SK-N-SH (cell line): ENCODE measurements at regions not wholly inside any gene's neighbourhood (a gene's known extent, or its start where the extent isn't known, plus 50 kb on each side); places are given as distances from the start of the nearest gene placed in this dataset.

Experiments
- CTCF ChIA-PET: fragments of 300-600, 350-600 bp; formaldehyde crosslinking; extraction: SDS; loops from one replicate; lab custom pipeline; 2021; lab: Yijun Ruan, JAX
- POLR2A ChIA-PET: fragments of 350-600 bp; sonication (Branson Sonifier 250); formaldehyde crosslinking; extraction: SDS; loops from one replicate; lab custom pipeline; 2020; ENCODE audit warnings: antibody characterized with exemption, inconsistent platforms; lab: Yijun Ruan, JAX
- DNase-seq: peaks from one replicate; pipeline ENCODE4 v3.0.0; 2012
- H2AFZ ChIP-seq: fragments of 200-600 bp; sonication (generic); 2 replicates; pipeline ENCODE4 v1.8.1; 2016; ENCODE audit warnings: antibody characterized with exemption, mild to moderate bottlenecking, low read depth
- H3F3A ChIP-seq: fragments of 200-600 bp; sonication (generic); replicated peaks from 2 replicates; pipeline ENCODE3; 2016; ENCODE audit warnings: antibody characterized with exemption, mild to moderate bottlenecking; ENCODE audit not compliant: insufficient read depth
- H3K27ac ChIP-seq, 2 experiments: fragments of 200-500 bp in 1 of 2; fragments of 200-600 bp in 1 of 2; sonication (Bioruptor generic) in 1 of 2; sonication (generic), shearing (Covaris generic) in 1 of 2; 2 replicates each; pipeline versions ENCODE4 v1.5.1 to v1.6.1; 2014 to 2016; ENCODE audit warnings: low read depth in 2 of 2, inconsistent platforms in 1 of 2, low read length in 1 of 2, mild to moderate bottlenecking in 1 of 2, mixed read lengths in 1 of 2
- H3K27me3 ChIP-seq: fragments of 200-600 bp; sonication (generic), shearing (Covaris generic); 2 replicates; pipeline ENCODE4 v1.6.1; 2016; ENCODE audit warnings: mixed run types; ENCODE audit not compliant: insufficient read depth
- H3K36me3 ChIP-seq, 2 experiments: fragments of 200-500 bp in 1 of 2; fragments of 200-600 bp in 1 of 2; sonication (Bioruptor generic) in 1 of 2; sonication (generic) in 1 of 2; replicated peaks in 1 of 2; 2 replicates each; pipeline versions ENCODE3 to v1.5.1; 2014 to 2016; ENCODE audit warnings: low read length in 1 of 2, mild to moderate bottlenecking in 1 of 2; ENCODE audit not compliant: insufficient read depth in 2 of 2, control insufficient read depth in 1 of 2
- H3K4me1 ChIP-seq, 2 experiments: fragments of 200-500 bp in 1 of 2; fragments of 200-600 bp in 1 of 2; sonication (Bioruptor generic) in 1 of 2; sonication (generic), shearing (Covaris generic) in 1 of 2; 2 replicates each; pipeline versions ENCODE4 v1.5.1 to v1.6.1; 2014 to 2016; ENCODE audit warnings: low read depth in 1 of 2, low read length in 1 of 2, mixed run types in 1 of 2; ENCODE audit not compliant: insufficient read depth in 2 of 2, control insufficient read depth in 1 of 2
- H3K4me2 ChIP-seq: fragments of 200-600 bp; sonication (generic), shearing (Covaris generic); 2 replicates; pipeline ENCODE4 v1.6.1; 2017; ENCODE audit warnings: mixed run types
- H3K4me3 ChIP-seq, 2 experiments: fragments of 200-500 bp in 1 of 2; fragments of 200-600 bp in 1 of 2; sonication (Bioruptor generic) in 1 of 2; sonication (generic), shearing (Covaris generic) in 1 of 2; 2 replicates each; pipeline versions ENCODE4 v1.5.1 to v1.8.1; 2014 to 2016; ENCODE audit warnings: low read depth in 2 of 2, inconsistent platforms in 1 of 2, low read length in 1 of 2, mild to moderate bottlenecking in 1 of 2, mixed read lengths in 1 of 2, moderate library complexity in 1 of 2
- H3K79me2 ChIP-seq: fragments of 200-600 bp; sonication (generic); 2 replicates; pipeline ENCODE4 v1.8.1; 2017; ENCODE audit warnings: mild to moderate bottlenecking; ENCODE audit not compliant: insufficient read depth
- H3K9ac ChIP-seq: fragments of 200-600 bp; sonication (generic); 2 replicates; pipeline ENCODE4 v1.6.1; 2017; ENCODE audit warnings: mixed run types
- H3K9me2 ChIP-seq: fragments of 200-600 bp; sonication (generic); 2 replicates; pipeline ENCODE4 v1.6.1; 2017; ENCODE audit warnings: mixed run types
- H3K9me3 ChIP-seq: fragments of 200-600 bp; sonication (generic); 2 replicates; pipeline ENCODE4 v1.6.1; 2017; ENCODE audit warnings: mixed run types, mild to moderate bottlenecking, moderate library complexity
- H4K20me1 ChIP-seq: fragments of 200-600 bp; sonication (generic); 2 replicates; pipeline ENCODE4 v1.6.1; 2017; ENCODE audit warnings: mild to moderate bottlenecking, mixed run types; ENCODE audit not compliant: insufficient read depth
- ELF1 ChIP-seq: IDR thresholded peaks from 2 replicates; pipeline ENCODE4 v1.4.0; 2012
- EP300 ChIP-seq, 2 experiments: IDR thresholded peaks; 2 replicates each; pipeline versions ENCODE4 v1.4.0 to v1.6.1; 2012; ENCODE audit warnings: borderline replicate concordance in 1 of 2, low read depth in 1 of 2, low read length in 1 of 2
- FOXJ3 ChIP-seq: sonication (generic); formaldehyde crosslinking; IDR thresholded peaks from 2 replicates; pipeline ENCODE4 v1.5.1; 2020; ENCODE audit warnings: mild to moderate bottlenecking, missing genetic modification reagents
- FOXM1 ChIP-seq: IDR thresholded peaks from 2 replicates; pipeline ENCODE4 v1.4.0; 2012; ENCODE audit warnings: low read depth, mild to moderate bottlenecking
- IRF3 ChIP-seq: fragments of 150-350 bp; IDR thresholded peaks from 2 replicates; pipeline ENCODE4 v1.6.1; 2016; ENCODE audit warnings: mild to moderate bottlenecking, low read depth, low read length
- JUND ChIP-seq: IDR thresholded peaks from 2 replicates; pipeline ENCODE4 v1.4.0; 2012
- NRF1 ChIP-seq: IDR thresholded peaks from 2 replicates; pipeline ENCODE4 v1.6.1; 2012; ENCODE audit warnings: low read depth, mild to moderate bottlenecking, low read length
- PBX3 ChIP-seq: IDR thresholded peaks from 2 replicates; pipeline ENCODE4; 2012
- RCOR1 ChIP-seq: fragments of 150-350 bp; IDR thresholded peaks from 2 replicates; pipeline ENCODE4 v1.6.1; 2017; ENCODE audit warnings: antibody characterized with exemption, low read length
- REST ChIP-seq: IDR thresholded peaks from 2 replicates; pipeline ENCODE4 v1.6.1; 2012; ENCODE audit warnings: mild to moderate bottlenecking, low read depth, low read length, moderate library complexity
- RFX5 ChIP-seq: IDR thresholded peaks from 2 replicates; pipeline ENCODE4 v1.6.1; 2012; ENCODE audit warnings: mild to moderate bottlenecking, improper control_type of control experiment, low read length
- SIN3A ChIP-seq: IDR thresholded peaks from 2 replicates; pipeline ENCODE4 v1.6.1; 2012; ENCODE audit warnings: low read depth, mild to moderate bottlenecking, low read length, moderate library complexity, borderline replicate concordance
- SMC3 ChIP-seq: IDR thresholded peaks from 2 replicates; pipeline ENCODE4 v1.6.1; 2012; ENCODE audit warnings: low read depth, low read length, improper control_type of control experiment
- USF1 ChIP-seq: IDR thresholded peaks from 2 replicates; pipeline ENCODE4 v1.4.0; 2012; ENCODE audit warnings: low read depth, borderline replicate concordance
- USF2 ChIP-seq: fragments of 150-350 bp; IDR thresholded peaks from 2 replicates; pipeline ENCODE4 v1.6.1; 2017; ENCODE audit warnings: antibody characterized with exemption, low read length, low read depth, borderline replicate concordance
- YY1 ChIP-seq: IDR thresholded peaks from 2 replicates; pipeline ENCODE4 v1.4.0; 2012; ENCODE audit warnings: low read depth, mild to moderate bottlenecking
- whole genome bisulfite sequencing: methylation state at CpG from one replicate; pipeline ENCODE4 v1.1.6; 2017; ENCODE audit warnings: low lambda C conversion rate; 5-methylcytosine and 5-hydroxymethylcytosine counted together

- TF ChIP-seq USF2 (no peak), JUND (no peak), YY1 (no peak)
Measured at GRCh38 chr10:4214908-4215307, 429.9 kb upstream of the KLF6 start (continued).

GRCh38 chr10:4213441-4213840 lies 428.4 kb upstream of the KLF6 start:
- no peak overlapping the region for H3K9ac ChIP-seq
- no peak overlapping the region for H3K4me3 ChIP-seq
- CTCF ChIA-PET: no interaction called here
- H3K9me3 ChIP-seq: no peaks in the 10 kb centered on the region
- H3F3A ChIP-seq: peaks cover 9% of the 10 kb centered on the region
- no peaks in the 10 kb centered on the region for H3K9me2 ChIP-seq
- 86% methylated on average over 4 of the region's 4 CpGs for WGBS
- no peaks in the 10 kb centered on the region for H3K36me3 ChIP-seq
- H4K20me1 ChIP-seq: no peaks in the 10 kb centered on the region
- H3K4me1 ChIP-seq: peaks cover 17 to 19% of the 10 kb centered on the region in 2 experiments; a peak in 3 of 4 replicates
- no peaks in the 10 kb centered on the region for H3K27me3 ChIP-seq
- H3K27ac ChIP-seq: no peak overlapping the region
- no peak for TF ChIP-seq EP300 (IDR thresholded peaks at IDR 0.05; ENCODE audit: borderline replicate concordance in 1 of 2, low read depth in 1 of 2, low read length in 1 of 2)
- no peak for TF ChIP-seq ELF1
- no peak for TF ChIP-seq PBX3
- no peak for TF ChIP-seq SMC3
- TF ChIP-seq REST: no peak
- no peak for TF ChIP-seq NRF1
- no peak for TF ChIP-seq RFX5
- TF ChIP-seq FOXM1: no peak
- TF ChIP-seq, all 33 proteins: peak for 0
- no peak overlapping the region for H2AFZ ChIP-seq
- no peak for DNase-seq
- no peaks in the 10 kb centered on the region for H3K79me2 ChIP-seq
- no peak overlapping the region for H3K4me2 ChIP-seq
- POLR2A ChIA-PET: no interaction called here

- no peaks in the 10 kb centered on the region for H3K27me3 ChIP-seq
- H3K4me1 ChIP-seq: peaks cover 12 to 17% of the 10 kb centered on the region in 2 experiments; a peak in 3 of 4 replicates
- ChIA-PET CTCF (no interaction called here), POLR2A (no interaction called here)
- TF ChIP-seq USF2 (no peak), USF1 (no peak), SIN3A (no peak), IRF3 (no peak), ELF1 (no peak), FOXJ3 (CRISPR knock-in tag) (no peak), RCOR1 (no peak)
- no peaks in the 10 kb centered on the region for H3K36me3 ChIP-seq
- no peak for DNase-seq
- no peak overlapping the region for H3K4me3 ChIP-seq
- no peak overlapping the region for H3K4me2 ChIP-seq
- H3K9me2 ChIP-seq: no peaks in the 10 kb centered on the region
- no peak overlapping the region for H3K9ac ChIP-seq
- H4K20me1 ChIP-seq: no peaks in the 10 kb centered on the region
- no peaks in the 10 kb centered on the region for H3K79me2 ChIP-seq
- WGBS: 85% methylated on average over 2 of the region's 2 CpGs
- peaks cover 9% of the 10 kb centered on the region for H3F3A ChIP-seq
- no peak overlapping the region for H2AFZ ChIP-seq
- no peak overlapping the region for H3K27ac ChIP-seq
- no peaks in the 10 kb centered on the region for H3K9me3 ChIP-seq
Measured at GRCh38 chr10:4212111-4212630, 427.2 kb upstream of the KLF6 start.
